Small intestine (tissue), 7 donors: ENCODE measurements at regions not wholly inside any gene's neighbourhood (a gene's known extent, or its start where the extent isn't known, plus 50 kb on each side); places are given as distances from the start of the nearest gene placed in this dataset.
A peak's percentile ranks its signal among the peaks of the same experiment; 100 is the strongest.

Experiments used
- DNase-seq, 2 donors: peaks; one replicate each; pipeline versions ENCODE4 v3.0.0 to v3.0.0-alpha.2; 2013
- FAIRE-seq: peaks from 2 replicates; lab custom pipeline; 2012; peaks lifted over from hg19 to GRCh38; lab: Jason Lieb, UNC
- H3K27ac ChIP-seq, 3 donors: one replicate each; pipeline ENCODE4 v1.5.1; 2013; ENCODE audit warnings: low read length in 2 of 3, mild to moderate bottlenecking in 2 of 3, control low read depth in 1 of 3, inconsistent platforms in 1 of 3, low read depth in 1 of 3, moderate library complexity in 1 of 3
- H3K27me3 ChIP-seq, 3 donors: one replicate each; pipeline ENCODE4 v1.6.1; 2013; ENCODE audit warnings: low read length in 3 of 3, inconsistent platforms in 1 of 3; ENCODE audit not compliant: control insufficient read depth in 3 of 3, insufficient read depth in 3 of 3
- H3K36me3 ChIP-seq, 3 donors: one replicate each; pipeline ENCODE4 v1.6.1; 2013; ENCODE audit warnings: low read length in 3 of 3, inconsistent platforms in 1 of 3, low read depth in 1 of 3, mild to moderate bottlenecking in 1 of 3, moderate library complexity in 1 of 3; ENCODE audit not compliant: control insufficient read depth in 3 of 3, insufficient read depth in 2 of 3
- H3K4me1 ChIP-seq, 3 donors: one replicate each; pipeline ENCODE4 v1.6.1; 2013; ENCODE audit warnings: low read length in 2 of 3, inconsistent platforms in 1 of 3, low read depth in 1 of 3, mild to moderate bottlenecking in 1 of 3, moderate library complexity in 1 of 3; ENCODE audit not compliant: control insufficient read depth in 3 of 3, insufficient read depth in 2 of 3
- H3K4me3 ChIP-seq, 3 donors: one replicate each; pipeline ENCODE4 v1.5.1; 2013; ENCODE audit warnings: low read length in 3 of 3, control low read depth in 1 of 3, inconsistent platforms in 1 of 3, low read depth in 1 of 3, mild to moderate bottlenecking in 1 of 3, moderate library complexity in 1 of 3
- H3K9me3 ChIP-seq, 2 donors: one replicate each; pipeline ENCODE4 v1.6.1; 2013; ENCODE audit warnings: low read depth in 1 of 2, low read length in 1 of 2; ENCODE audit not compliant: control insufficient read depth in 2 of 2, insufficient read depth in 1 of 2
- WGBS, 3 donors: extraction: QIAGEN DNeasy Blood & Tissue Kit; methylation state at CpG; one replicate each; pipeline ENCODE4 v1.1.7; 2013; 5-methylcytosine and 5-hydroxymethylcytosine counted together
- donor health status: healthy with polysubstance abuse.
- donor health status: control.
- donor health status: control.
- donor health status: Bipolar disorder and iron deficiency.
- donor health status: healthy.

DNA sequence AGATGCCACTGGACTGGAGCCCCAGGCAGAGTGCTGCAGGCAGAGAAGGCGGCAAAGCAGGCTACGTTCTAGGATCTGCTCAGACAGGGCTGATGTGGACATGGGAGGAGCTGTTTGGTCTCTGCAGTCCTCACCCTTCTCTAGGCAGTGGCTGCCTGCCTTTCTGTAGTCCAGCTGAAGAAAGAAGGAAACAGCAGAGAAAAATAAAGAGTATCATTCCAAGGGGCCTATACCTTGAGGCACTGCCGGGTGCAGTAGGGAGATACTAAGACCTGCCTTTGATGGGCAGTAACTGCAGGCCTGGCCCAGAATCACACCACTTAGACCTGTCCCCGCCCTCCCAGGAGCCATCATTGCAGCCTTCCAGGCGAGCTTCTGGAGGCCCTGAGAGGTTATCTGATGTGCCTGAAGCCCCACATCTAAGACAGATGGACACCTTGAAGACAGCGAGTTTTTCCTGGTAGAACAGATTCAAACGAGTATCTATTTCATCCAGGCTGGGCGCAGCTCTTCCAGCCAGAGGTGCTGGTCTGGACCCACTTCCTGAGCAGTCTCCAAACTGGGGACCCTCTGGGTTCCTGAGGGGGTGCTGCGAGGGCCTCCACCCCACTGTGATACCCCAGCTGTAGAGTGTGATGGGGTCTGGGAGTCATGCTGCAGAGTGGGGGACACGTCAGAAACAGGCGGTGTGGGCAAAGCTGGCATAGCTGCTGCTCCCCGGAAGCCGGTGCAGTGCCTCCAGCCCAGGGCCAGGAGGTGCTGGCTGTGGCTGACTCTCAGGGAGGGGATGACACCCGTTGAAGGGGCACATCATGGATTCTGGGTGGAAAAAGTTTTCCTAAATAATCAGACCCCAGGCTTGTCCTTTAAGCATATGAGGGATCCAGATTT, 87.3 kb upstream of the OTOS start:
- FAIRE-seq (no peak), DNase-seq (no peak)
- WGBS, 3 donors, result 80 to 87% (median 85%) methylated on average over 12 to 14 of the region's 14 CpGs
- Histone ChIP-seq H3K27ac (no peak overlapping the region), H3K4me3 (no peak overlapping the region), H3K9me3 (peaks cover 0 to 9% of the 10 kb centered on the region in 2 donors), H3K36me3 (no peaks in the 10 kb centered on the region), H3K4me1 (no peaks in the 10 kb centered on the region), H3K27me3 (no peaks in the 10 kb centered on the region)

DNA sequence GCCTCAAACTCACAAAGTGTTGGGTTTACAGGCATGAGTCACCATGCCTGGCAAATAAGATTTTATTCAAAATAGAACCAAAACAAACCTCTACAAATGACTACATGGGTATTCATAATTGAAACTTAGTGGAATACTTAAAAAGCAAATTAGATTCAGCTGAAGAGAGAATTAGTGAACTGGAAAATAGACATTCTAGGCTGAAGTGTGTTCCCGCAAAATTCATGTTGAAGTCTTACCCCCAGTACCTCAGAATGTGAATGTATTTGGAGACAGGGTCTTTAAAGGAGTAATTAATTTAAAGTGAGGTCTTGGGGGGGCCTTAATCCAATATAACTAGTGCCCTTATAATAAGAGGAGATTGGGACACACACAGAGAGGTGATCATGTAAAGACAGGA, 88.5 kb upstream of the OTOS start:
- Histone ChIP-seq H3K4me1 (no peaks in the 10 kb centered on the region), H3K4me3 (no peak overlapping the region), H3K27me3 (no peaks in the 10 kb centered on the region), H3K27ac (no peak overlapping the region), H3K9me3 (peaks cover 0 to 9% of the 10 kb centered on the region in 2 donors), H3K36me3 (no peaks in the 10 kb centered on the region)
- FAIRE-seq (no peak), DNase-seq (no peak)
- WGBS, 3 donors, result 93 to 96% (median 93%) methylated on average over 1 of the region's 1 CpG

DNA sequence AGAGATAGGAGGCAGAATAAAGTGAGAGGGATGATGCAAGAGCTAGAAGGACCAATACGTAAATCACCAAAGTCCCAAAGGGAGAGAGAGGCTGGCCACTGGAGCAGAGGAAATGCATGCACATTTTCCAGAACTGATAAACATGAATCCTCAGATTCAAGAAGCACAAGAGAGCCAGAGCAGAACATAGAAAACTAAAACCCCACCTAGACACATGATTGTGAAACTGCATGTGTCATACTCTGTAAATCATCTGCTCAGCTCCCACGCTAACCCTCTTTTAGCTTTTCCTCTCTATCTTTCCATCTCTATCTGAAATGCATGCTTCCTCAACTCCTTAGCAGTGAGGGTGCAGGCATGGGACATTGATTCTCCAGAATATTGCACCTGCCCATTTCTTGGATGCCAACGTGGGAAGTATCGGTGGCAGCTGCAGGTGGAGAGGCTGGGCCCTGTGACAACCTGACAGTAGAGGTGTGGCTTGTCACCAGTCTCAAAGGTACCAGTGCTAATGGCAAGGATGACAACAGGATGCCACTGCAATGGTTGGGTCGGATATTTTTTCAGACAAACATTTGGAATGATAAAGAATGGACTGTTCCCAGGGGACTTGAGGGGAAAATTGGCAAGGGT, 89.3 kb upstream of the OTOS start:
- 67 to 78% (median 71%) methylated on average over 5 of the region's 5 CpGs for WGBS, 3 donors
- no peak overlapping the region for H3K4me3 ChIP-seq
- H3K4me1 ChIP-seq, result no peaks in the 10 kb centered on the region
- H3K27ac ChIP-seq, result no peak overlapping the region
- DNase-seq, result no peak
- no peaks in the 10 kb centered on the region for H3K27me3 ChIP-seq
- H3K9me3 ChIP-seq, result peaks cover 0 to 9% of the 10 kb centered on the region in 2 donors
- no peaks in the 10 kb centered on the region for H3K36me3 ChIP-seq
- no peak for FAIRE-seq

DNA sequence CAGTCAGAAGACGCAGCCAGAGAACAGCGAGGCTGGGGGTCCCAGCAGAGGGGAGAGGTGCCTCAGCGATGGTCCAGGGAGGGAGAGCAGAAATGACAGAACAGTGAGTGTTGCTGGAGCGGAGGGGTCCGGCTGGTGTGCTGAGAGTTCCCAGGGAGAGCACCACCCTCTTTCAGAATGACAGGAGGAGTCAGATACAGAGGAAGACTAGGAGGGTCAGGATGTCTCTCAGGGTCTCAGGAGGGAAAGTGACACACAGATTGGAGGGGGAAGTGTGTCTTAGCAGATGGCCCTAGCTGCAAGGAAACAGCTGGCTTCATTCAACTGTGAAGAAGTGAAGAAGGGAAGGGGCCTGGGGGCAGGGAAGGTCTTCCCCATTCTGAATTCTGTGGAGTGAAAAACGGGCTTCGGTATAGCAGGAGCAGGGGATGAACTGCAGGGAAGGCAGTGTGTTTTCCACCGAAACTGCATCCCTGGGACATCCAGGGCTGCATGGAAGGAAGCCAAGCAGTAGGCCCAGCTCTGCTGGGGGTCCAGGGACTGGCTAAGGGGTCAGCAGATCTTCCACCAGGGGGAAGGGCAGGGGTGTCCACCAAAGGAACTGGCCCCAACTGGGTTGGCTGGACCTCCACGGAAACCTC, 90.0 kb upstream of the OTOS start:
- 73 to 81% (median 80%) methylated on average over 9 of the region's 9 CpGs for WGBS, 3 donors
- peaks cover 0 to 9% of the 10 kb centered on the region in 2 donors for H3K9me3 ChIP-seq
- H3K27me3 ChIP-seq, result no peaks in the 10 kb centered on the region
- H3K4me3 ChIP-seq, result no peak overlapping the region
- no peaks in the 10 kb centered on the region for H3K4me1 ChIP-seq
- no peak overlapping the region for H3K27ac ChIP-seq
- H3K36me3 ChIP-seq, result no peaks in the 10 kb centered on the region
- FAIRE-seq (no peak), DNase-seq (no peak)

DNA sequence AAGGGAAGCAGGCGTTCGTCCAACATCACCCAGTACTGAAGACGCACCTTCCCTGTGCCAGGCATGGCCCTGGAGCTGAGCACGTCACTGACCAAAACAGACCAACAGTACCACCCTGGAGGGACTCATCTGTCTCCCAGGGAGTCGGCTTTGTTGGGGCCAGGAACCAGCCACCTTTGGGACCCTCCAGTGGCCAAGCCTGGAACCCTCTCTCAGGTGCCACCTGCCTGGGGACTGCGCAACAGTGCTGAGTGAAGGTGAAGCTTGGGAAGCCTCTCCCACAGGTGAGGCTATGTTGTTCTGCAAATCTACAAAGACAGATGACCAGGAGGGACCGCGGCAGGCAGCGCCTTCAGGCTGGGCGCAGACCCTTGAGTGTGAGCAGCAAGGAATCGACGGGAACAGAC, 91.4 kb upstream of the OTOS start:
- no peaks in the 10 kb centered on the region for H3K27me3 ChIP-seq
- DNase-seq, result no peak
- 81 to 92% (median 87%) methylated on average over 12 of the region's 12 CpGs for WGBS, 3 donors

DNA sequence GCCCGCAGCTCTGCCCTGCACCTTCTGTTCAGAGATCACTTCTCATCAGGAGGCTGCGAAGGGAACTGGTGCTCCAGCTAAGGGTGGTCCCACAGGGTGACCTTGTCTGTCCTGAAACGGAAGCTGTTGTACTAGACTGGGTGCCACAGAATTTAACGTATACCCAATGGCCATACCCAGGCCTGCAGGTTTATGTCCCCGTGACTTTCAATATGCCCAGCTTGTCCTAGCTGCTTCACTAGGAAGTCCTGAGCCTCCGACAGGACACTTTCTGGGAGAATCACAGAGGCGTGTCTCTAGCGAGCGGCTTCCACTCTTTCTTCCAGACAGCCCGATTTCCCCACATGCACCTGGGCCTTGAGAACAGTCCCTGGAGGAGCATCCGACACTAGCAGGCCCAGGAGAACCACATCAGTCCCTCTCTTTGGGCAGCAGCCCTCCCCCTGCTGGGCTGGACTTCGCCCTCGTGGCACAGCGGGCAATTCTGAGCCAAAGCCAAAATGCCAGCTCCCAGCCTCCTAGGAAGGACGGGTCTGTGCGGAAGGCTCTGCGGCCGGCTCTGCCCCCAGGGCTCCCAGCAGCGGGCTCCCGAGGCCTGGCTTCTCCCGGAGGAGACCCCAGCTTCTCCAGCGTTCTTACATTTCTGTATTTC, 91.9 kb upstream of the OTOS start:
- no peaks in the 10 kb centered on the region for H3K4me1 ChIP-seq
- no peak overlapping the region for H3K27ac ChIP-seq
- no peak overlapping the region for H3K4me3 ChIP-seq
- 46 to 77% (median 69%) methylated on average over 22 of the region's 22 CpGs for WGBS, 3 donors
- H3K9me3 ChIP-seq, result peaks cover 0 to 9% of the 10 kb centered on the region in 2 donors
- FAIRE-seq, result no peak
- no peak for DNase-seq
- no peaks in the 10 kb centered on the region for H3K27me3 ChIP-seq
- H3K36me3 ChIP-seq, result no peaks in the 10 kb centered on the region

More for the DNA sequence above, 91.4 kb upstream of the OTOS start:
- Histone ChIP-seq H3K4me1 (no peaks in the 10 kb centered on the region), H3K36me3 (no peaks in the 10 kb centered on the region), H3K9me3 (peaks cover 0 to 9% of the 10 kb centered on the region in 2 donors), H3K4me3 (no peak overlapping the region), H3K27ac (no peak overlapping the region)
- FAIRE-seq, result no peak

DNA sequence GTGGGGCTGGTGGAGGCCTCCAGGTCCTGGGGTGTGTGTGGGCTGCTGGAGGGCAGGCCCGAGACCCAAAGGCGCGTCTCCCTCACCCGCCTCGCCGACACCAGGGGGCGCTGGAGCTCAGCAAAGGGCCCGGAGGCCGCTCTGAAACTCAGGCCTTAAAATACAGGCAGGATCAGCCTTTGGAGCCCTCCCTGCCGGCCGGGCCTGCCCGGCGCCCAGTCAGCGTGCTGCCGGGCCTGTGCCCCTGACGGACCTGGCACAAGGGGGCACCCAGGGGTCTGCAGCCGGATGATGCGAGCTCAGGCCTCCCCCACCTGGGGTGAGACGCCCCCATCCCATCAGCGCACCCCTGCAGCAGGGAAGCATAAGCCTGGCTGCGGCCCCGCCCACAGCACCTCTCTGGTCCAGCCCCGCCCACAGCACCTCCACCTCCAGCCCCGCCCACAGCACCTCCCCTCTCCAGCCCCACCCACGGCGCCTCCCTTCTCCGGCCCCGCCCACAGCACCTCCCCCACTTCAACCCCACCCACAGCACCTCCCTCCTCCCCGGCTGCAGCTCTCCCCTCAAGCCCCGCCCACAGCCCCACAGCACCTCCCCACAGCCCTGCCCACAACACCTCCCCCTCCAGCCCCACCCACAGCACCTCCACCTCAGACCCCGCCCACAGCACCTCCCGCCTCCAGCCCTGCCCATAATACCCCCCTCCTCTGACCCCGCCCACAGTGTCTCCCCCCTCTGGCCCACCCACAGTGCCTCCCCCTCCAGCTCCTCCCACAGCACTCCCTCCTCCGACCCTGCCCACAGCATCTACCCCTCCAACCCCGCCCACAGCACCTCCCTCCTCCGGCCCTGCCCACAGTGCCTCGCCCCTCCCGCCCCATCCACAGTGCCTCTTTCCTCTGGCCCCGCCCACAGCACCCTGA, 92.8 kb upstream of the OTOS start:
- Histone ChIP-seq H3K4me1 (no peaks in the 10 kb centered on the region), H3K4me3 (no peak overlapping the region), H3K9me3 (peaks cover 0 to 9% of the 10 kb centered on the region in 2 donors), H3K36me3 (no peaks in the 10 kb centered on the region), H3K27ac (no peak overlapping the region), H3K27me3 (no peaks in the 10 kb centered on the region)
- WGBS, 3 donors, result 4 to 5% (median 4%) methylated on average over 30 to 39 of the region's 39 CpGs
- no peak for FAIRE-seq
- peak; percentile 41 to 74 for DNase-seq
